Suprapubic skin (tissue), 4 donors: ENCODE measurements at regions not wholly inside any gene's neighbourhood (a gene's known extent, or its start where the extent isn't known, plus 50 kb on each side); places are given as distances from the start of the nearest gene placed in this dataset.

Source experiments
- DNase-seq, 2 donors: peaks; one replicate each; pipeline ENCODE4 v3.0.0-alpha.2; 2019; ENCODE audit warnings: low spot score in 2 of 2
- H3K27ac ChIP-seq: fragments of 200-600 bp; sonication (generic); one replicate; pipeline ENCODE4 v1.5.1; 2019
- H3K27me3 ChIP-seq: fragments of 200-600 bp; sonication (generic); one replicate; pipeline ENCODE4 v1.5.1; 2019
- H3K36me3 ChIP-seq: fragments of 200-600 bp; sonication (generic); one replicate; pipeline ENCODE4 v1.5.1; 2019
- H3K4me1 ChIP-seq: fragments of 200-600 bp; sonication (generic); one replicate; pipeline ENCODE4 v1.5.1; 2019
- H3K4me3 ChIP-seq: fragments of 200-600 bp; sonication (generic); one replicate; pipeline ENCODE4 v1.5.1; 2019; ENCODE audit warnings: mild to moderate bottlenecking
- H3K9me3 ChIP-seq: fragments of 200-600 bp; sonication (generic); one replicate; pipeline ENCODE4 v1.5.1; 2019
- CTCF ChIP-seq, 2 donors: fragments of 200-600 bp in 1 of 2; fragments of 450-650 bp in 1 of 2; sonication (generic) in 1 of 2; IDR thresholded peaks; one replicate each; pipeline ENCODE4 v1.5.1; 2016 to 2019; ENCODE audit warnings: antibody characterized with exemption in 2 of 2, mild to moderate bottlenecking in 1 of 2, moderate library complexity in 1 of 2
- EP300 ChIP-seq: sonication (generic); formaldehyde crosslinking; IDR thresholded peaks from one replicate; pipeline ENCODE4 v1.6.1; 2017; ENCODE audit warnings: antibody characterized with exemption
- POLR2A ChIP-seq, 2 donors: fragments of 450-650 bp; IDR thresholded peaks; one replicate each; pipeline ENCODE4 v1.6.1; 2017; ENCODE audit warnings: antibody characterized with exemption in 2 of 2, mild to moderate bottlenecking in 2 of 2, moderate library complexity in 2 of 2
- POLR2AphosphoS5 ChIP-seq, 3 donors: sonication (generic); formaldehyde crosslinking; IDR thresholded peaks; one replicate each; pipeline ENCODE4 v1.6.1; 2017; ENCODE audit warnings: antibody characterized with exemption in 3 of 3
- WGBS: methylation state at CpG from one replicate; pipeline ENCODE4 v1.1.5; 2018; 5-methylcytosine and 5-hydroxymethylcytosine counted together

- Histone ChIP-seq H3K9me3 (no peaks in the 10 kb centered on the region), H3K4me3 (no peak overlapping the region), H3K36me3 (no peaks in the 10 kb centered on the region), H3K27me3 (no peaks in the 10 kb centered on the region), H3K4me1 (no peaks in the 10 kb centered on the region), H3K27ac (no peak overlapping the region)
- TF ChIP-seq EP300: no peak
- TF ChIP-seq POLR2AphosphoS5 (IDR thresholded peaks at IDR 0.05): no peak
- no peak for TF ChIP-seq POLR2A (IDR thresholded peaks at IDR 0.05)
- no peak for TF ChIP-seq CTCF (IDR thresholded peaks at IDR 0.05)
- WGBS: 58% methylated on average over 5 of the region's 5 CpGs
- no peak for DNase-seq
Measured at GRCh38 chr17:10920558-10921108, 82.7 kb upstream of the PIRT start.

GRCh38 chr17:10907370-10907769 lies 69.5 kb upstream of the PIRT start:
- 81% methylated on average over 7 of the region's 7 CpGs for WGBS
- TF ChIP-seq EP300: no peak
- TF ChIP-seq POLR2A (IDR thresholded peaks at IDR 0.05): no peak
- TF ChIP-seq CTCF (IDR thresholded peaks at IDR 0.05): no peak

GRCh38 chr17:10899281-10899680 lies 61.4 kb upstream of the PIRT start:
- Histone ChIP-seq H3K27me3 (no peaks in the 10 kb centered on the region), H3K9me3 (no peaks in the 10 kb centered on the region), H3K4me1 (no peaks in the 10 kb centered on the region), H3K36me3 (no peaks in the 10 kb centered on the region), H3K27ac (no peak overlapping the region), H3K4me3 (no peak overlapping the region)
- DNase-seq: no peak
- no peak for TF ChIP-seq POLR2A (IDR thresholded peaks at IDR 0.05)
- no peak for TF ChIP-seq EP300
- no peak for TF ChIP-seq POLR2AphosphoS5 (IDR thresholded peaks at IDR 0.05)
- TF ChIP-seq CTCF (IDR thresholded peaks at IDR 0.05): no peak

More at GRCh38 chr17:10907370-10907769, 69.5 kb upstream of the PIRT start:
- Histone ChIP-seq H3K4me1 (no peaks in the 10 kb centered on the region), H3K36me3 (no peaks in the 10 kb centered on the region), H3K4me3 (no peak overlapping the region), H3K27me3 (no peaks in the 10 kb centered on the region), H3K9me3 (no peaks in the 10 kb centered on the region), H3K27ac (no peak overlapping the region)
- no peak for DNase-seq

- Histone ChIP-seq H3K27ac (no peak overlapping the region), H3K36me3 (no peaks in the 10 kb centered on the region), H3K4me1 (no peaks in the 10 kb centered on the region), H3K4me3 (no peak overlapping the region), H3K27me3 (no peaks in the 10 kb centered on the region), H3K9me3 (no peaks in the 10 kb centered on the region)
- TF ChIP-seq POLR2A (IDR thresholded peaks at IDR 0.05) (no peak), EP300 (no peak), CTCF (IDR thresholded peaks at IDR 0.05) (no peak), POLR2AphosphoS5 (IDR thresholded peaks at IDR 0.05) (no peak)
- no peak for DNase-seq
- 85% methylated on average over 2 of the region's 2 CpGs for WGBS
Measured at GRCh38 chr17:10894220-10894619, 56.3 kb upstream of the PIRT start.

GRCh38 chr17:10888858-10889257 lies 51.0 kb upstream of the PIRT start:
- WGBS: 58% methylated on average over 4 of the region's 4 CpGs

More at GRCh38 chr17:10888858-10889257, 51.0 kb upstream of the PIRT start:
- no peaks in the 10 kb centered on the region for H3K36me3 ChIP-seq
- no peaks in the 10 kb centered on the region for H3K9me3 ChIP-seq
- no peak overlapping the region for H3K27ac ChIP-seq
- H3K27me3 ChIP-seq: peaks cover 4% of the 10 kb centered on the region
- no peak overlapping the region for H3K4me3 ChIP-seq
- DNase-seq: no peak
- H3K4me1 ChIP-seq: no peaks in the 10 kb centered on the region
- no peak for TF ChIP-seq POLR2AphosphoS5 (IDR thresholded peaks at IDR 0.05)
